Keratinocyte (primary cell): ENCODE measurements at regions not wholly inside any gene's neighbourhood (a gene's known extent, or its start where the extent isn't known, plus 50 kb on each side); places are given as distances from the start of the nearest gene placed in this dataset.

ENCODE experiments used
- DNase-seq: peaks from one replicate; pipeline ENCODE4 v3.0.0-alpha.2; 2011; ENCODE audit warnings: low read depth, missing footprints, low spot score
- FAIRE-seq: peaks from 2 replicates; lab custom pipeline; 2011; peaks lifted over from hg19 to GRCh38; lab: Jason Lieb, UNC
- H2AFZ ChIP-seq: 2 replicates; pipeline ENCODE4 v1.6.0; 2012; ENCODE audit warnings: low read length, control low read depth, inconsistent platforms; ENCODE audit not compliant: control insufficient read depth
- H3K27ac ChIP-seq: 2 replicates; pipeline ENCODE4 v1.5.1; 2011; ENCODE audit warnings: low read length; ENCODE audit not compliant: control insufficient read depth, insufficient read depth
- H3K27me3 ChIP-seq: 3 replicates; pipeline ENCODE4 v1.6.0; 2011; ENCODE audit warnings: low read length; ENCODE audit not compliant: control insufficient read depth, insufficient read depth; ENCODE audit errors: extremely low read depth
- H3K36me3 ChIP-seq, 2 experiments: 2 replicates in 1 of 2; 3 replicates in 1 of 2; pipeline ENCODE4 v1.5.1; 2011; ENCODE audit warnings: low read length in 2 of 2, mild to moderate bottlenecking in 1 of 2; ENCODE audit not compliant: control insufficient read depth in 2 of 2, insufficient read depth in 2 of 2; ENCODE audit errors: extremely low read depth in 1 of 2
- H3K4me1 ChIP-seq: 3 replicates; pipeline ENCODE4 v1.5.1; 2011; ENCODE audit warnings: low read length; ENCODE audit not compliant: control insufficient read depth, insufficient read depth; ENCODE audit errors: extremely low read depth
- H3K4me2 ChIP-seq: 3 replicates; pipeline ENCODE4 v1.6.0; 2011; ENCODE audit warnings: low read depth, low read length; ENCODE audit not compliant: control insufficient read depth, insufficient read depth; ENCODE audit errors: extremely low read depth
- H3K4me3 ChIP-seq, 3 experiments: fragments of 200-600 bp in 1 of 3; sonication (generic) in 1 of 3; 2 replicates in 2 of 3; 3 replicates in 1 of 3; pipeline ENCODE4 v1.5.1; 2011 to 2016; ENCODE audit warnings: low read length in 3 of 3, mild to moderate bottlenecking in 3 of 3, control low read depth in 2 of 3, inconsistent platforms in 1 of 3, low read depth in 1 of 3, mixed read lengths in 1 of 3, mixed run types in 1 of 3, moderate library complexity in 1 of 3; ENCODE audit not compliant: control insufficient read depth in 2 of 3, insufficient read depth in 2 of 3; ENCODE audit errors: extremely low read depth in 1 of 3
- H3K79me2 ChIP-seq: 2 replicates; pipeline ENCODE4 v1.6.0; 2012; ENCODE audit warnings: low read length; ENCODE audit not compliant: control insufficient read depth, insufficient read depth
- H3K9ac ChIP-seq: 3 replicates; pipeline ENCODE4 v1.6.0; 2011; ENCODE audit warnings: low read length; ENCODE audit not compliant: control insufficient read depth, insufficient read depth; ENCODE audit errors: extremely low read depth
- H3K9me1 ChIP-seq: 3 replicates; pipeline ENCODE4 v1.6.0; 2011; ENCODE audit warnings: low read length; ENCODE audit not compliant: control insufficient read depth, insufficient read depth; ENCODE audit errors: extremely low read depth
- H3K9me3 ChIP-seq: 2 replicates; pipeline ENCODE4 v1.5.1; 2012; ENCODE audit warnings: low read depth, low read length; ENCODE audit not compliant: control insufficient read depth
- H4K20me1 ChIP-seq: 3 replicates; pipeline ENCODE4 v1.6.0; 2011; ENCODE audit warnings: low read length; ENCODE audit not compliant: control insufficient read depth, insufficient read depth; ENCODE audit errors: extremely low read depth
- CTCF ChIP-seq, 3 experiments: IDR thresholded peaks in 1 of 3; conservative IDR thresholded peaks in 1 of 3; optimal IDR thresholded peaks in 1 of 3; 2 replicates in 2 of 3; 3 replicates in 1 of 3; pipeline versions ENCODE3 to v1.5.1; 2011; ENCODE audit warnings: low read length in 3 of 3, mild to moderate bottlenecking in 3 of 3, moderate library complexity in 2 of 3, control low read depth in 1 of 3, inconsistent platforms in 1 of 3; ENCODE audit not compliant: insufficient read depth in 2 of 3; ENCODE audit errors: extremely low read depth in 1 of 3
- EZH2 ChIP-seq: IDR thresholded peaks from one replicate; pipeline ENCODE4 v1.6.1; 2012; ENCODE audit warnings: inconsistent platforms, mild to moderate bottlenecking, low read length, moderate library complexity
- dilution Hi-C: fragments of 300-500 bp; cut with MboI; formaldehyde crosslinking; loops from one replicate; pipeline ENCODE4 v1.7.0; 2020; ENCODE audit warnings: low sequenced_read_pairs; ENCODE audit not compliant: extremely low pct_ligation_motif_present

GRCh38 chr3:154780263-154780662 lies 299.9 kb upstream of the MME start:
- no peaks in the 10 kb centered on the region for H3K4me1 ChIP-seq
- TF ChIP-seq EZH2 = no peak
- TF ChIP-seq CTCF (optimal IDR thresholded peaks at IDR 0.05 in 1 of 3, IDR thresholded peaks at IDR 0.05 in 1 of 3, conservative IDR thresholded peaks at IDR 0.05 in 1 of 3; ENCODE audit: extremely low read depth in 1 of 3, insufficient read depth in 2 of 3, low read length in 3 of 3) = no peak
- no peaks in the 10 kb centered on the region for H3K79me2 ChIP-seq

GRCh38 chr3:154779571-154779970 lies 300.5 kb upstream of the MME start:
- no peak for TF ChIP-seq CTCF (optimal IDR thresholded peaks at IDR 0.05 in 1 of 3, IDR thresholded peaks at IDR 0.05 in 1 of 3, conservative IDR thresholded peaks at IDR 0.05 in 1 of 3; ENCODE audit: extremely low read depth in 1 of 3, insufficient read depth in 2 of 3, low read length in 3 of 3)
- TF ChIP-seq EZH2 = no peak
- Histone ChIP-seq H3K36me3 (no peaks in the 10 kb centered on the region), H3K79me2 (no peaks in the 10 kb centered on the region), H3K27me3 (no peaks in the 10 kb centered on the region), H2AFZ (no peak overlapping the region), H3K9me1 (no peaks in the 10 kb centered on the region), H3K4me2 (no peak overlapping the region), H3K9me3 (no peaks in the 10 kb centered on the region), H3K9ac (no peak overlapping the region), H3K4me1 (no peaks in the 10 kb centered on the region), H4K20me1 (no peaks in the 10 kb centered on the region), H3K4me3 (no peak overlapping the region), H3K27ac (no peak overlapping the region)
- dilution Hi-C loops = loop anchor here (25.0 kb wide), 1 partner anchor 558 kb away; no protein-coding TSS in a partner anchor
- FAIRE-seq = no peak
- DNase-seq = peak; percentile 9

More at GRCh38 chr3:154780263-154780662, 299.9 kb upstream of the MME start:
- Histone ChIP-seq H3K27ac (no peak overlapping the region), H3K27me3 (no peaks in the 10 kb centered on the region), H3K36me3 (no peaks in the 10 kb centered on the region), H3K9me1 (no peaks in the 10 kb centered on the region), H3K9ac (no peak overlapping the region), H3K9me3 (no peaks in the 10 kb centered on the region), H3K4me3 (no peak overlapping the region), H2AFZ (no peak overlapping the region), H4K20me1 (no peaks in the 10 kb centered on the region), H3K4me2 (no peak overlapping the region)
- dilution Hi-C loops = loop anchor here (25.0 kb wide), 1 partner anchor 557 kb away; no protein-coding TSS in a partner anchor
- DNase-seq = no peak
- no peak for FAIRE-seq
